Ecto neural progenitor cell (in vitro differentiated cells): ENCODE measurements at regions not wholly inside any gene's neighbourhood (a gene's known extent, or its start where the extent isn't known, plus 50 kb on each side); places are given as distances from the start of the nearest gene placed in this dataset.

Experiments
- DNase-seq: peaks from one replicate; pipeline ENCODE4 v3.0.0-alpha.2; 2018; ENCODE audit warnings: low spot score

DNA sequence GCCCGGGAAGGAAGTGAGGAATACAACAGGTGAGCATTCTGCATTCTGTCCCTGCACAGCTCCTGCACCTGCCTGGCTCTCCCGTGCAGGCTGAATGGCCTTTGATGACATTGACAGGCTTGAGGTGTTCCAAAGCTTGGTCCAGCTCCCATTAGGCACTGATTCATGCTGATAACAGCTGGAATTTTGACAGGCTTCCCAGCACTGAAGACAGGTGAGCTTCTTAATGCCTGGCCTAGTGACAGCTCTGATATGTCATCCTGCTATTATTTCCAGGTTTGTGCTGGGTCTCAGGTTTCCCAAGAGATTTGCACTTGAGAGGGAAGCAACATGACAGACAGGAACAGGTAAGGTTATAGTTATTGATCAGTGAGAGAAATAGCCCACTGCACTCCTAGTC lies 58.0 kb upstream of the MTNR1B start:
- DNase-seq = no peak

DNA sequence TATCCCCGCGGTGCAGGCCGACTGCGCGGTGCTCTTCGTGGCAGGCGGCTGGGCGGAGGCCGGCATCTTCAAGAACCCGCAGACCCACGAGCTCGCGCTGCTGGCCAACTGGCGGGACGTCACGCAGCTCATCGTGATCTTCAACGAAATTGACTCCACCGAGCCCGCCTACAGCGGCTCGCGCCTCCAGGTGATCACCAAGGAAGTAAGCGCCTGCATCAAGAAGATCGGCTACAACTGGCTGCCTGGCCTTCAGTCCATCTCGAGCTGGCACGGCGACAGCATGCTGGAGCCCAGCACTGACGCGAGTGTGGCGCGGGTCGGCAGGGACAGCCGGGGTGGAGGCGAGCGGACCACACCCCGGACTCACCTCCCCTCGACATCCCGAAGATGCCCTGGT lies 53.9 kb upstream of the MTNR1B start:
- DNase-seq = no peak

DNA sequence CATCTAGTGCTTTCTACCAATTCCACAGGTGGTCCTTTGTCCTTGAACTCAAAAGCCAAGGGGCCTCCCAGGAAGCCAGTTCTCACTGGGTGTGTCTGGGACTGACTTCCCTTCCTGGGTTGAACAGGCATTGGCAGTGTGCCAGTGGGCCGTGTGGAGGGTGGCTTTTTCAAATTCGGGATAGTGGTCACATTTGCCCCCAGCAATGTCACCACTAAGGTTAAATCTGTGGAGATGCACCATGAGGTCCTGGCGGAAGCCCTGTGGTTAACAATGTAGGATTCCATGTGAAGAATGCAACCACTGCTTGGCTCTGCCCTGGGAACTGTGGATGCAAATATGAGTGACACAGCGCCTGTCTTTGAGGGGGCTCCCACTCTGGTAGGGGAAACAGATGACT lies 53.2 kb upstream of the MTNR1B start:
- no peak for DNase-seq

DNA sequence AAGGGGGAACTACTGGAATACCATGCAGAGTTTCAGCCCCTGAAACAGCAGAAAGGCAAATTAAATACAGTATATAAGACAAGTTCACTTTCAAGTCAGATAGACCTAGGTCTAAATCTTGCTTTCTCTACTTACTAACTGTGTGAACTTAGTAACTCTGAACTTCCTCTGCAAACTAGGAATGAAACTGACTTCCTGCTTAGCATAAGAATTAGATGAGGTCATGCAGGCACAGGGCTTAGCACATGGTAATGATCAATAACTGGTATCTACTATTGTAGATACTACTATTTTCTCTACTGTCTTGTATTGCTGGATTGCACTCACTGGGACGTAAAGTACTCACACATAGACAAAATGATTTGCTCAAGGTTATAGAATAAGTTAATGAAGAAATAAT lies 51.5 kb upstream of the MTNR1B start:
- DNase-seq = no peak

DNA sequence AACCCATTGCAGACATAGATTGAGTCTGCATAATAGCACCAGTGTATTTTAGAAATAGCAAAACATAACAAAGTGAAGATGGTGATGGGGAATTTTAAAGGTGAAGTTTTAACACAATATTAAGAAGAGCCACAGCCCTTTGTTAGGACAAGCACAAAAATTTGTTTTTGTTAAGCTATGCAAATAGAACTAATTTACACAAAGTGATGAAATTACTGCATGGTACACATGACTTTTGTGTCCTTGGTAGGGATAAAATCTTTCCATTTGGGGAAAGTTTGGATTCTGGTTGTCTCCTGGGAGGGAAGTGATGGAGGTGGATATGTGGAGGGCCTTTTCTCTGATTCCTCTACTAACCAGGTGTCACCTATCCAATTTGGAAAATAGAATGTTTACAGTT lies 50.4 kb upstream of the MTNR1B start:
- no peak for DNase-seq
